ENCODE measurements at regions not wholly inside any gene's neighbourhood (a gene's known extent, or its start where the extent isn't known, plus 50 kb on each side); places are given as distances from the start of the nearest gene placed in this dataset.

DNA sequence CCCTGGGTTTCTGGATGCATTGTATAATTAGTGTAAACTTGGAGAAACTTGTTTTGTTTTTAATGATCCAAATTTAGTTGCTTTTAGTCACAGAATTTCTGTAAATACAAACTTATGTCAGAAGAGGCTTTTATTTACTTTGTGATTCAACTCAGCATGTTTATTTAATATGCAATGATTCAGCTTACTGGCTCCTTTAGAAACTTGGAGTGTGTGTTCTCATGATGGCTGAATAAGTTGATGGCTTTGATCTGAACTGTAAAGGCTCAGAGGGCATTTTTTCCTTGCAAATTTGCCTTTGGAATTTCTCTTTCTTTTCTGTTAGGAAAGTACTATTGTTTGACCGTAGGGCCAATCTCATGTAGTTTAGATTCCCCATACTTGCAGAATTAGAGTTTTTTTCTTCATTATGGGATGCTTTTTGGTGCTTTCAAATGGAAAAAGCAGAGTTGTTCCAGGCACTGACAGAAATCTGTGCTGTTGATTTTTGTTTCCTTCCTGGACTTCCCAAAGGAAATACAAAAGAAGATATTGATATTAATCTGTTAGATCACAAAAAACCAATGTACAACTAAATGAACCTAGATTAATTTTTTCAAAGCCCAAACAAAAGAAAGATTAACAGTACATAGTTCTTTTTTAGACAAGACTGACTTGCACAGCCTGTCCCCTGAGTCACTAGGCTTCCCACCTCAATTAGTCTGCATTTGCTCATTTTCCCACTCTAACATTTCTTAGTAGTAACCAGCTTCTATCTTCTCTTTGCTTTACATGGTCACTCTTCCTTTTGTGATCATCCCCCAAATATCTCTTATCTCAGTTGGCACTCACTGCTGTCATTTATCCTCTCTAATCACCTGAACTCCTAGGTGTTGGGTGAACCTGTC, 96.8 kb upstream of the AGR3 start:
- DNase-seq (ENCODE audit: low spot score): no peak

DNA sequence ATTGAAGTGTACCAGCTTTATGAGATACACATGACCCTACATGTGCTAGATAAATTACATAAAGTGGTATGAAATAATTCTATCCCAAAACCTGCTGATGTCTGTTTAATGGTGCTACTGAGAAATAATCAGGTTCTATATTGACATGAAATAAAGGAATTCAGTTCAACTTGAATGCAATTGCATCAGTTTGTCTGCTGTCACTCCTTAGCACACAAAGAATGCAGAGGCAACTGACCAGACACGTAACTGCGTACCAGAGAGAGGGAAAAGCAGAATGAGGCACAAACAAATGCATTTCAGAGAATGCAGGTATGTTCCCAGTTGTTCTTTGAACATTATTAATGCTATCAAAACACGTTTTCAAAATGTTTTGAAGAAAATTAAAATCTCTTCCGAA, 98.8 kb upstream of the AGR3 start:
- no peak for DNase-seq (ENCODE audit: low spot score)

DNA sequence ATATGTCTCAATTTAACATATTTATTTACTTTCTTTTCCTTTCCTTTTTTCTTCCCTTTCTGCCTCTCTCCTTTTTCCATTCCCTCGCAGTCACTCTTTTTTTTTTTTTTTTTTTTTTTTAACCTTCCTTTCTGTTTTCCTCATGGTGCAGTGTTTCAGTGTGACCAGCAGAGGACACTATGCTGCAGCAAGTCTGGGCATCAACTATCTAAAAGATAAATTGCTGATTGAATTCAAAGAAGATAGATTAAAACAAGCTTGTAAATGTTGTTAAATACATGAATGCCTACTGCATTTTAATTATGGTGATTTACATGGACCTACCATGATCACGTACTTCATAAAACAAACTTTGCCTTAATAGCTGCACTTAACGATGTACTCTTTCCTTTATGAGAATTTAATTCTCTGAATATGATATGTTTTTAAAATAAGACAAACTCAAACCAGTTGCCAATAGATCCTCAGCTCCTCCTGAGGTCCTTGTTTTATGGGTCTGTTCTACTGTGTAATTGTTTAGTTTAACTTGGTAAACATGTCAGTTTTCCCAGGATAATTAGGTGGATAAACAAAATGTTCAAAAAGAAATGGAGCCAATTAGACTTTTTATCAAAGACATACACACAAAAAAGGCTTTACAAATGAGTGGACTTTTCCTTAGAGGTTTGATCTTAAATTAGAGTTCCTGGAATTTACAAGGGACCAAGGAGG, 101.0 kb upstream of the AGR3 start:
- no peak for DNase-seq (ENCODE audit: low spot score)

DNA sequence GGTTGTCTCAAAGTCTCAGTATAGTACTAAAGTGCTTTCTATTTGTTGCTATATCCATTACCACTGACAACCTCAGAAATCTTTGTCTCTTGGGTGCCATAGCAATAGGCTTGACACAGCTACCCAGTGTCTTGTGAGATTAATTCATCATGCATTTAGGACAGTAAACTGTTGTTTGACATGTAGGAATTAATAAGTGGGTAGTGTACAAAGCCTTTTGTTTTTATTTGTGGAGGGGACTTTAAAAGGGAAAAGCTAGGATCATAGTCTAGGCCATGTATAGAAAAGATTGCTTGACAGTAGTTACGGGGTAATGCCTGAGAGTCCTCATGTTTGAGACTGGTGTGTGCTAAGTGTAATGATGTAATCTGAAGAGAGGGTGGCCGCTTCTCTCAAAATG, 102.6 kb upstream of the AGR3 start:
- no peak for DNase-seq (ENCODE audit: low spot score)

DNA sequence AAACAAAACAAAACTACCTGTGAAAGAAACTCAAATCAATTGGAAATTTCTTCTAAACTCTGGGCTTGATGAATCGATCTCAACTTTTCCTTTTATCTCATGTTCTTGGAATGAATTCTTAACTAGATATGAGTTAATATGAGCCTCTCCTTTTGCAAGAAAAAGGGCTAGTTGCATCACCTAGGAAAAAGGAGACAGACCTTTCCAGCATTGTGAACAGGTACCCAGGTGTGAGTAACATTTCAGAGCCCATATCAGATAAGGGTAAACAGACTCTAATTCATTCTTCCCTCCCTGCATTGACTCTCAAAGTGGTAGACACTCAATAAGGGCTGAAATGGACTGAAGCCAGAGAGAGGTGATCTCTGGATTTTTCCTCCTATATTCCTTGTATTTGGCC, 103.8 kb upstream of the AGR3 start:
- no peak for DNase-seq (ENCODE audit: low spot score)

DNA sequence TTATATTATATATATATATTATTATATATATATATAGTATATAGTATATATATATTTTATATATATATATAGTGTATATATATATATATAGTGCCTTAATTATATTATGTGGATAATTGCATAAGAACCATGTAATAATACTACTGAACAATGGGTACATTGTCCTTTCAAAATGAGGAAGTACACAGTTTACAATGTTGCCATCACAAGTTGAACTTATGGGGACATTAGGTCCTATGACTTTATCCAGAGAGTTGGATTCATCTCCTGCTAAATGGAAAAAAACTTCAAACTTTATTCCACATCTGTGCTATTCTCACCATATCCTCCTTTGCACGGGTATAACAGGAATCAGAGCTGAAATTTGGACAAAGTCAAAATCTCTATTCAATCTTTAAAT, 105.0 kb upstream of the AGR3 start:
- DNase-seq (ENCODE audit: low spot score): no peak

DNA sequence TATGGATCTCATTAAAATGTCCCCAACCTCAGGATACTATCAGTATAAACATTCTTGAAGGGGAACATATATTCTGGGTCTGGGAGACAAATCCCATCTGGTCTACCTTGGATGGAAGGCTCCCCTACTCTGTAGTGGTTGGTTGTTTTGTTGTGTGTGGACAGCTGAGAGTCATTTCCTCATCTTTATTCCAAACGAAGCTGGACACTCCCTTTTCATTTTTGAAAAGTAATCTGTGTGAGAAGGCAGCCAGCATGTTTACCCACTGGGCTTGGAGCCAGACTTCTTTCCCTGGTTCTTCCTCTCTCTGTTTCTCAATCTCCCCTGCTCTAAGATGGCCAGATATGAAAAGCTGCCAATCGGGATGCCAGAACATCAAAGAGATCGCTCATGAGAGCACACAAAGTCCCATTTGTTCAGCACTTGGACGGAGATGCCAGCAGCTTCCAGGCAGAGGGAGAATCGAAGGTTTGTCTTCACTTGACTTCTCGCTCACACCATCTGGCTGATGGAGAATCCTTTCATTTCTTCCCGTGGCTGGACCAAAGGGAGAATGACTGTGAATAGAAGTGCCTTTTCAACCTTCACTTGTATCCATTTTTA, 108.1 kb upstream of the AGR3 start:
- DNase-seq (ENCODE audit: low spot score): no peak

DNA sequence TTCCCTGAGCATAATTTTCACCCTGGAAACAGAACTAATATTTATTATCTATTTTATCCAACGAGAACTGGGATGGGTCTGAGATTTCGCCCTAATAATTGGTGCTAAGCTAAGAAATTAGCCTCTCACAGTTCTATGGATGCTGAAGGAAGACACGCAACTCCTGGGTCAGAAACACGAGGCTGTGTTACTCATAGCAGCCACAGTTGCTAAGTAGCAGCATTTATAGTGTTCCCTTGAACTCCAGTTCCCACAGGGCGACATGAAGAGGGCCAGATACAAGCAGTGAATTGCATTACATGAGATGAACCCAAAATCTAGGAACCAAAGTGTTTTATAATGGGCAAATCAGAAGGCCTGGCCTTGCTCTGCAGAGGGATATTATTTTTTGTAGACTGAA, 109.8 kb upstream of the AGR3 start:
- DNase-seq (ENCODE audit: low spot score): no peak

DNA sequence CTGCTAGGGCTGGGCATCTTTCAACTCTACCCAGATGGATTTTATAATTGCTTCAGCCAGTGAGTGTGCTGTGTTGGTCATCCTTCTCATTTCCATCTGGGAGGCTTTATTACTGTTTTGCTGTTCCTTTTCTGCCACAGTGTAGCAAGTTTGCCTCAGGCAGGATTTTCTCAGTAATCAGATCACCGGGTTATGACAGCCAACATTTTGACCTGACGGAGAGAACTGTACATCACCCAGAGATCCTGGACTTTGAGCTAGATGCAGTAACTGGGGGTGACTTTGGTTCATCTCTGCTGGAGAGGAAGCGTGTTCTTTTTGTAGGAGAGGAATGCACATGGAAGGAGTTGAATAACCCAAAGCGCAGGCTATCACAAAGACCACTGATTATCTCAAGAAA, 111.8 kb upstream of the AGR3 start:
- no peak for DNase-seq (ENCODE audit: low spot score)

DNA sequence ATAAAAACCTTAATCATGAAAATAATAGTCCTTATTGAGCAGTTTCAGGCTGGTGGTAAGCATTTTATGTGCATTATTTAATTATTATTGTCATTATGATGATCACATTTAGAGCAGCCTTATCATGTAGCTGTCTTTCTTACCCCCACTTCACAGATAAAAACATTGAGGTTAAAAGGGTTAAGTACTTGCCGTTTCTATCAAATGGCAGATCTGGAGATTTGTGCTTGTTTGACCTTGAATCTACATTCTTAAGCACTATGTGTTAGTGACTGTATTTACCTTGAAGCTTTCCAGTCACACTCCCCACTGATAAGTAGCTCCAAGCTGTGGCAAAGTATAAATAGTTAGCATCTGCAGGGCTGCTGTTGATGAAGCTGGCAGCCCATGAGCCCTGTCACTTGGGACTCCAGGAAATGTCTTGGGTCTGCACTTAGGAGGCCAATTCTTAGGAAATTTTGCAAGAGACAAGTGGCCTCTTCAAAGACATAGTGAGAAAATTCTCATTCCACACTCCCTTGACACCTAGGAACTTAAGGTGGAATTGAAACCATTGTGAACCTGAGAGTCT, 116.8 kb upstream of the AGR3 start:
- no peak for DNase-seq (ENCODE audit: low spot score)

DNA sequence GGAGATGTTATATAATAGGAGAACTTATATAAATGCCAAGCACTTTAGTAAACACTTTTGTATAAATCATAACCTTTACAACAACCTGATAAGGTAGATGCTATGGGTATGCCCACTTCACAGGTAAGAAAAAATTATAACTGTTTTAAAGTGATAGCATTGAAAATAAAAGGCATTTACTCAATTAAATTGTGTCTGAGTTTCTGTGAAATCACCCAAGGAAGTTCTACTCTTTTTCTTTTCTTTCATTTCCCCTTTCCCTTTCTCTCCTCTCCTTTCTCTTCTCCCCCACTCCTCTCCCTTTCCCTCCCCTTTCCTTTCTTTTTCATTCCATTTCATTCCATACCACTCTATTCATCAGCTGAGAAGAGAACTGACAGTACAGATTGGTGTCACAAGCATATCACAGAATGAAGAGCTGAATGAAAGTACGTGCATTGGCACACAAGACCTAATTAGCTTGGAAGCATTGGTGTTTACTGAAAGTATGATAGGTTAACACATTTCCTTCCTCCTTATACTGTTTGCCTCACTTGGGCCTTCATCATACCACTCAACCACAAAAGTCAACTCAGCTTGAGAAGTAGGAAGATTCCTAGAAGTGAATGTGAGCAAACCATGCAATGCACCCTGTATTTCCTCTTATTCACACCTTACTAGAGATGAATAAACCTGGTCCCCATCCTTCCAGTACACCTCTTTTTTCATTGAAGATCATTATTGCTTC, 117.9 kb upstream of the AGR3 start:
- no peak for DNase-seq (ENCODE audit: low spot score)

DNA sequence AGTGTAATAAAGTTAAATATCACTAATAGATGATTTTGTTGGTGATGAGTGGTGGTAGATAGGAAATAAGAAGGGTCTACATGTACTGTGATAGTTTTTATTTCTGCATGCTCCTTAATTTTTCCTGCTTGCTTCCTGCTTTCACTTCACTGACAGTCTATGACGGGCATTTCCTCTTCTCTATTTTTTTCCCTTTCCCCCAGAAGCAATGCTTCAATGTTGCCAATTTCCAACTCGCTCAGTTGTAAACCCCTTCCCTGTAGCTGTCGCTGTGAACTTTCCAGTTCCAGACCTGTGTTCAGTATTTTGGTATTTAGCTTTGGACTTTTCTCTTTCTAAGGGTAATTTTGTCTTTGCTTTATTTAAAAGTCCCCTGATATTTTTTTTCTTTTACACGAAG, 123.5 kb upstream of the AGR3 start:
- DNase-seq (ENCODE audit: low spot score): no peak

DNA sequence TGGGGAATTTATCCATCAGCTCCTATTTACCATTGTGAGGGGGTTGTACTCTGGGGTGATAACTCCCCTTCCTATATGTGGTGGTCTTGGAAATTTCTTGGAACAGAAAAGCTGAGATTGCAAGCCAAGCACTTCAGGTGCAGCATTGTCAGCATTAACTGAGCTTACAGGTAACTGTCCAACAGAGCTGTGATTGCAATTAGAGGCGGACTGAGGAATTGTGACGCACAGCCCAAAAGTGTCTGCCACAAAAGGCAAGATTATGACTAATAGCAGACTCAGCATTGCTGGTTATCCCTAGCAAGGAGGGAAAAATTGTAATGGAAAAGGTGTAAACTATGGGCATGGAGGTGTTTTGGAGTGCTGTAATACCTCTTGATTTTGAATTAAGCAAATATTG, 126.1 kb upstream of the AGR3 start:
- no peak for DNase-seq (ENCODE audit: low spot score)

DNA sequence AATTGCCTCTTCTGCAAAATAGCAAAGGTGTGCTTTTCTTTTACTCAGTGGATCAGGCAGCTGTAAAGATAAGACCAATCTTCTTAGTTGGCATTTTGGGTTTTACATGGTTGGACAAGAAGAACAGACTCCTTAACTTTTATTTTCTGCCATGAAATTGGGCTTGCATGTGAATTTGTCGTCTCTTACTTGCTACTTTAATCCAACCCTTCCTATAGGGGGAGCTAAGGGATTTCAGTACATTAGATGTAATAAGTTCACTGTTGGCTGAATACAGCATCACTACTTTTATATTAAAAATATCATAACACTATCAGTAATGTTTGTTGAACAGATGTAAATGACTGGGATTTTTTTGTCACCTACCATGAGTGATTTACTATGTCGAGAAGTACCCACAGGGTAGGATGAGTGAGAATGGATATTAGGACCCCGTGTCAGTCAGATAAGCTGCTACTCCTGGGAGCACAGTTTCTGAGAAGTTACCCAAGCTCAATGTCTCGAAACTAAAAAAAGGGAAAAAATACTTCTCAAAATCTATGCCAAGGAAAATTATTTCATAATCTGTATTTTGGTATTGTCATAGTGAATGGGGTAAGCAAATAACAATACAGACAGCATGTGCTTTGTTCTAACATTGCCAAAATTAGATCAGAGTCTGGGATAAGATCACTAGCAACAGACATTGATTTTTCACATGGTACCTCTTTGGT, 127.4 kb upstream of the AGR3 start:
- no peak for DNase-seq (ENCODE audit: low spot score)

DNA sequence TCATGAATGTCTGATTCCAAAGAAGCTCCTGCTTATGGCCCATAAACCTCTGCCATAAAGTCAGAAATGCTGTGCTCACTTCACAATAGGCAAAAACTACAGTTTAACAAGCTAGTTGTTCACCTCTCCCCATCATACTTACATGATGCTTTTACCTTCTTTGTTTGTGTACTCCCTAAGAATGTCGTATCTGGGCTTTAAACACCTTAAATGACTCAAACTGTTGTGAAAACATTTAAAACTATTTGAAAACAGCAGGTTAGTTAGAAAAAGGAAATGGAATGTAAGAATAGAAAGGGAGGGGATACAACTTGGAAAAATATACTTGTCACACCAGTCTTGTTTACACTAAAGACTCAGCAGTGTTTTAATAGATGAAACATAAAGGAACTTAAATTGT, 128.2 kb upstream of the AGR3 start:
- no peak for DNase-seq (ENCODE audit: low spot score)

DNA sequence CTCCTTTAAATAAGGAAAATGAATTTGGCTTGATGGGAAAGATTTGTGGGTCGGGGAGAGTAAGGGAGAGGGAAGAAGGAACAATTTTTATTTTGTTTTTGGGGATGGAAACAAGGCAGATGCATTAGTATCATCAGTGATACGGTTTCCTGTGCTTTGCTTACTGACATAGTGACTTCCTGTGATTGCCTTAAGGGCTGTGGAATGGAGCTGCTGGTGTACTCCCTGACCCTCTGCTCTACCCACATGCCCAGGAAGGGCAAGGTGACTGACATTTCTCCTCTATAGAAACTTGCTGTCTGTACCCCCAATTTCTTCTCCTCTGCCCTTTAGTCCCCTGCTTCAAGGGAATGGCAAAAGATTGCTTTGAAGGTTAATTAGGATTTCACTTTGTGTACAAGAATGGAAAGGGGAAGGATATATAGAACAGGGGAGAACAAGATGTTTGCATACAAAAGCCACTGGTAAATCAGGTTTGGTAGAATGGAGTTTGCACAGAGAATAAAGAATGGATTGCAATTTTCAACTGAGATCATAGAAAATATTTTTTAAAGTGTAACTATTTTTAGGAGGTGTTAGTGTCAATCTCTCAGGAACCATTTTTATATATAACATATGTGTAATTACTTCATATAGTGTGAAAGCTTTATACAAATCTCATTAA, 129.0 kb upstream of the AGR3 start:
- DNase-seq (ENCODE audit: low spot score): no peak

DNA sequence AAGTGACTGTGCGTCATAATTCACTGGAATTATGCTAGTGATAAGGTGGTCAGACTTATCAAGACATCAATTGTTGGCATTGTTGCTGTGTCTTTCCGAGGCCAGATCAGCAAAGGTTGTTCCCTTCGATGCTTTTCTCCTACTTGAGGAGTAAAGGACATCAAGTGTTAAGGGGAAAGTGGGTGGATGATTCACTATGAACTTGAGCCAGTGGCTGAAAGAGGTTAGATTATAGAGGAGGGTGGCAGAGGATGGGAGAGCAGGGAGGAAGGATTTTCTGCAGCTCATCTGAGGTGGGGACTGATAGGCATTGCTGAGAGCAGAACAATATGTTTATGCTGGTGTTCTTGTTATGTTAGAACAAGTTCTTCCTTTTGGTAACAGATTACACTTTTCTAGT, 131.4 kb upstream of the AGR3 start:
- DNase-seq (ENCODE audit: low spot score): no peak

DNA sequence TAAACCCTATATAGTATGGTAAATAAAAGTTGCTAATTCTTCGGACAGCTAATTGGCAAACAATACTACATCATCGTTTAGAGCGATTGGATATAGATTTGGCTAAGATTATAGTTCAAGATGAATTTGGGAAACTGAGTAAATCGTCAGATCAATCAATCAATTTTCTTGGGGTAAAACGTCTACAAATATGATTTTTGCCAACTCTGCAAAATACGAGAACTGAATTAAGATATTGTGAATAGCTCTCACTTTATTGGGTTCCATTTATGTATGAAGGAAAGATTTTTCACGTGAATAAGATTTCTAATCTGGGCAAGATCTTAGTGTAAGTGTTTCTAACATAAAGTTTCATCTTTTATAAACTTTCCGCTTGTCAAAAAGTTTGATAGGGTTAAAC, 132.9 kb upstream of the AGR3 start:
- no peak for DNase-seq (ENCODE audit: low spot score)

DNA sequence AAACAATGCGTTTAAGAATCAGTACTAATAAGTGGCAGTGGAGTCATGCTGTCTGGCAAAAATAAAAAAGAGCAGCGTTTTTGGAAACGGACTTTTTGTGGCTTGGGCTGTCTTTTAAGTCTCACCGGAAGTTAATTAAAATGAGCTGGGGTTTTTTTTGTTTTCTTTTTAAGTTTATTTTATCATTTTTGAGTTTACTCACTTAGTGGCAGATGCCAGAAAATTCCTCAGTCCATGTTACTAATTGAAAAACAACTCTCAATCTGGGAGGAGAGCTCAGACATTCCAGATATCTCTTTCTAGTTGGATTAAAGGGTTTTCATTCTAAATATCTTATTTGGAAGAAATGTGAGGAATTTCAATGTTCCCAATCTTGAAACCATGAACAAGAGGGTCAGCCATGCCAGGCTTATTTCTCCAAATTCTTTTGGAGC, 133.8 kb upstream of the AGR3 start:
- DNase-seq (ENCODE audit: low spot score): no peak

DNA sequence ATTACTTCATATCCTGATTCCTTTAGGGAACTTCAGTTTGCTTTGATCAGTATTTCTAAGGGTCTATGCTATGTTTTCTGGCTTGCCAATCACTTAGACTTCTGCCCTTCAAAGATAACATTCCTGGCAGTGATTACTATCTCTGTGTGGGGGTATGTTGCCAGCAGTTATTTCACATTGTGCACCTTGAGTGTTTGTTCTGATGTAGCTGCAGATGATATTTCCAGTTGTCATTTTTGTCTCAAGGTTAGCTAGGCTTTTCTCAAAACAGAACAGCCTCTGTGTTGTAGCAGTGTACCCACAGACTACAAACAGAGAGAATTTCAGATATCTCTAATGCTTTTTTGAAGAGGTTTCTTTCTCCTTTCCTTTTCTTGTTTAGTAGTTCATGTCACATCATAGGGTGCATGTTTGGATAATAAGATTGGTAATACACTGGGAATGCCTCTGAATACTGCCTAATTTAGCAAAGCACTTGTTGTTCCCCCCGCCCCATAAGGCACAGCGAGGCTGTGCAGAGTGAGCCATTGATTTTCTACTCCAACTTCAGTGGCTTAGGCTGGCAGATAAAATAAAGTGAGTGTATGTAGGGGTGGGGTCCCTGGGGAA, 134.7 kb upstream of the AGR3 start:
- DNase-seq (ENCODE audit: low spot score): no peak
